ENCODE measurements at regions not wholly inside any gene's neighbourhood (a gene's known extent, or its start where the extent isn't known, plus 50 kb on each side); places are given as distances from the start of the nearest gene placed in this dataset.
"Not testable (repeated sequence)": the region's sequence is repeated elsewhere in the genome, so short reads cannot be mapped to it uniquely, and the experiment has no call there.

DNA sequence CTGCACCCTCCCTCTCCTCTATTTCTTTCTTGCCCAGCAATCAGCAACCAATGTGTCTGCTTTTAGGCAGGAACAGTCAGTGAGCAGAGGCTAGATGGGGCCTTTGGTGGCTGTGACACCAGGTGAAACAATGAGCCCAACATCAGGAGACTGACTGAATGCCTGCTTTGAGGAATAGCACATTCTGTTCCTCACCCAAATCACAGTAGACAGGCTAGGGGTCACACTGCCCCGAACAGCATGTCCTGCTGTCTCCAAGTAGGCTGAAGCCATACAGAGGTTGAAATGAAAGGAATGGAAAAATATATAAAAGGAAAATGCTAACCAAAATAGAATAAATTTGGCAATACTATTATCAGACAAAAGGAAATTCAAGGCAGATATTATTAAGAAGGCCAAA is 122.5 kb upstream of the GDNF start:
- DNase-seq (ENCODE audit: low read depth): no peak

DNA sequence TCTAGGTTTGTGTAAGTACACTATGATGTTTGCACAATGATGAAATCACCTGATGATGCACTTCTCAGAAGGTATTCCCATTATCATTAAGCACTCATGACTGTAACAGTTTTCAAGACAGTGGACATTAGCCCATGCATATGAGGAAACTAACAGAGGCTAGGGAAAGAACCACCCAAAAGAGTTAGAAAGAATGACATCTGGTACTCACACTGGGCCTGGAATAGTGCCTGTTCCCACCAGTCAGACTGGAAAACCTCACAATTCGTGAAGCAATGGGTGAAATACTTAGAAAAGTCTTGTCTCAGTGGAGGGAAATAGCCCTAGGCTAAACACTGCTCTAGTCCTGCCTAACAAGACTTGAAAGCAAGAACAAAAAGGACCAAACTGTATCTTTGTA is 117.4 kb upstream of the GDNF start:
- no peak for DNase-seq (ENCODE audit: low read depth)

DNA sequence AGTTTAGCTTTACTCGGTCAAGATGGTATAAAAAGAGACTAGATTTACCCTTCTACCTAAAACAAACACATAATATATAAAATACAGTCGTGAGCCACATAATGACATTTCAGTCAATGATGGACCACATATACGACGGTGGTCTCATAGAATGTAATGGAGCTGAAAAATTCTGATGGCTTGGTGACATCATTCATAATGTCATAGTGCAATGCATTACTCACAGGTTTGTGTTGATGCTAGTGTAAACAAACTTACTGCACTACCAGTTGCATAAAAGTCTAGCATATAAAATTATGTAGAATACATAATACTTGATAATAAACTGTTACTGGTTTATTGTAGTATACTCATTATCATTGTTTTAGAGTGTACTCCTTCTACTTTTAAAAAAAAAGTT is 115.9 kb upstream of the GDNF start:
- no peak for DNase-seq (ENCODE audit: low read depth)

GRCh38 chr5:37954561-37954960 is 114.7 kb upstream of the GDNF start:
- DNase-seq (ENCODE audit: low read depth): no peak

DNA sequence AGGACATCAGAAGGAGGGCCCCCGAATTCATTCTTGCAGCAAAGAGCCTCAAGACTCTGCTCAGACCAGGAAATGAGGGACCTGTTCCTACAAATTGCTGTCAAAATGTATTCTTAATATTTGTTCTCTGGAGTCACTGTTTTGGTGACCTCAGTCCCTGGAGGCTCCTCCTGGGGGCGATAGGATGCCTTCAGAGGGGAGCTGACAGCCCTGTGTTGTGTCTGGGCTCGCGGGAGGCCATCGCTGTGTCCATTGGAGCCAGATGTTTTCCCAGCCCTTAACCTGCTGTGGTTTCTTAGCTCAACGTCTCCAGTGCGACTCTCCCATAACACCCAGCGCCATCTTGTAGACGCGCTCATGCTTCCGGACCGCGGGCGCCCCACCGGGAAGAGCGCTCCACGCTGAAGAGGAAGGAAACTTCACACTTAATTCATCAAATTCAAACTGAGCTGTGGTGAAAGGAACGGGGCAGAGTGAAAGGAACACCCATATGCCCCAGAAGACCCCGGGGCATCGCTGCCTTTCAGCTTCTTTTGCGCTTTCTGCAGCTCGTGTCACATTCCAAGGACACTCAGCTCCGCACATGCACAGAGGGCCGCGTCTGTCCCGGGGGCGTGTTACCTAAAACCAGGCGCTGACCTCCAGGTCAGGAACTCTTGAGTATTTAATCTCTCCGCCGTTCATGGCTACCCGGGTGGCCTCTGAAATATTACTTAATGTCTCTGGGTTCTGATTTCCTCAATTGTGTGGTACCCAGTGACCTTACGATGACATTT is 112.3 kb upstream of the GDNF start:
- no peak for DNase-seq (ENCODE audit: low read depth)

- no peak for DNase-seq (ENCODE audit: low read depth)
Measured at GRCh38 chr5:37950436-37950835, 110.6 kb upstream of the GDNF start.

- no peak for DNase-seq (ENCODE audit: low read depth)
Measured at GRCh38 chr5:37945446-37945845, 105.6 kb upstream of the GDNF start.

GRCh38 chr5:37943136-37943535 is 103.3 kb upstream of the GDNF start:
- DNase-seq (ENCODE audit: low read depth): not testable (repeated sequence)

GRCh38 chr5:37940931-37941623 is 101.2 kb upstream of the GDNF start:
- no peak for DNase-seq (ENCODE audit: low read depth)

DNA sequence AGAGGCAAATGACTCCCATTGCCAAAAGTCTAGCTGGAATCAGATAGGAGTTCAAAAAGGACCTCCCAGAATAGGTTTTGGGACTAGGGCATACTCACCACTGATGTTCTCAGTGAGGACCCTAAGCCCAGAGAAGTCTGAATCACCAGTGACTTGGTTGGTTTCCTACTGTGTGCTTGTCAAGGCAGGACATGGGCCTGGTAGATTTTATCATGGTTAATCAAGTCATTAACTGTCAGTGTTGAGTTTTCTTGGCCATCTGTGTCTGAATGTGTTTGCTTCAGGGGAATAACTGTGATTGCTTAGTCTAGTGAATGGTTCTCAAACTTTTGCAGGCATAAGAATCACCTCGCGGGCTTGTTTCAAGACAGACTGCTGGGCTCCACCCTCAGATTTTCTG is 99.0 kb upstream of the GDNF start:
- DNase-seq (ENCODE audit: low read depth): no peak

GRCh38 chr5:37938076-37938852 is 98.4 kb upstream of the GDNF start:
- DNase-seq (ENCODE audit: low read depth): no peak

DNA sequence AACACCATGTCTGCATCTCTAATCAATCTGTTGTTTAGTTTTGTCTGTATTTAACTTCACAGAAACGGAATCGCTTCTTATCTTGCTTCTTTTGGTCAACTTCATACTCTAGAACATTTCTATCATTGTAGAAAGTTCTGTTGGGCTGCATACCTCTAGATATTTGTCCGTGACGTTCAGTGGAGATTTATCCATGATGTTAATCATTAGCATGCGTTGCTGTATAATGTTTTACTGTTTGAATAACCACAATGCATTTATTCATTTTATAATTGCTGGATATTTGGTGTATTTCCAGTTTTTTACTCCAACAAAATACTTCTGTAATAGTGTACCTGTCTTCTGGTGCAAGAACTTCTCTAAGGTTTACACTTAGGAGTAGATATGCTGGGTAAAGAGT is 96.2 kb upstream of the GDNF start:
- no peak for DNase-seq (ENCODE audit: low read depth)

- no peak for DNase-seq (ENCODE audit: low read depth)
Measured at GRCh38 chr5:37933576-37933975, 93.7 kb upstream of the GDNF start.

DNA sequence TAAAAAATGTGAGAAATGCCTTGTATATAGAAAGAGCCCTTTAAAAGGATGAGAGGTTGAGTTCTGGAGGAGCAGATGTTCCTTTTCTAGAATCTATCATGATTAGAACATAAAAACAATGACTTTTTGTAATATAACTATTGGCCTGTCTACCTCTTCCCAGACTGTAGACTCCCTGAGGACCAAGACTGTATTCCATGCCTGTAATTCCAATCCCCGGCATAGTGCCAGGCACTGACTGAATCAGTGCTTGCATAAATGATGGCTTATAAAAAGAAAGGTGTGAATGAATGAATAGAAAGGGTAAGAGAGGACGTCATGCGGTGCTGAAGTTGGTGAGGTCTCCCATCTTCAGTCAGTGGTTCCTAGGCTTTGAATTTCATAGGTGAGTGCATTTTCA is 92.6 kb upstream of the GDNF start:
- DNase-seq (ENCODE audit: low read depth): no peak

DNA sequence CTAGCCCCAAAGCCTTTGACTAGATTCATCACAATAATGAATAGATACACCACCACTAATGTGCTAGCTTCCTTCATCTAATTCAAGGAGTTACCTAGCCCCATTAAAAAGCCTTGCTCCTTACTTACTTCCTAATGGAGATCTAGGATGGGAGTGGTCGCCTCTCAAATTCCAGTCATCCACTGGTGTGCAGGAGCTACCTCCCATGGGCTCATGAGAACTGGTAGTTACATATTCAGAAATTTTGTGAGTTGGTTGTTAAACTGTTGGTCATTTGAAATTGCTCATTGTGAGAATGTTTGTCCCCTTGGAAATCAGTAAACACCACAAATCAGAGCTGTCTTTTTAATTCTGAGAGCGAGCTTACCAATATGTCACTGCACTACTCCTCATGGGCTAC is 91.7 kb upstream of the GDNF start:
- DNase-seq (ENCODE audit: low read depth): no peak

DNA sequence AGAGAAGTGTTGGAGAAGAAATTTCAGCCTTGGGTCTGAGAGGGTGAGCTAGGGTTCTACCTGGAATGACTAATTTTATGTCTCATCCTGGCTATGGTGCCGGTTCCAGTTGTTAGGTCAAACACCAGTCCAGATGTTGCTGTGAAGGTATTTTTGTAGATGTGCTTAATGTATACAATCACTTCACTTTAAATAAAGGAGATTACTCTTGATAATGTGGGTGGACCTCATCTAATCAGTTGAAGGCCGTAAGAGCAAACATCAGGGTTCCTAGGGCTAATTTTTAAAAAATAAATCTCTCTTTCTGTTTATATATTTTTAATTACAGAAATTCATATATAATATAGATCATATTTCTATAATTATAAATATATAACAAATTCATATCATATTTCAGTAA is 90.5 kb upstream of the GDNF start:
- no peak for DNase-seq (ENCODE audit: low read depth)

- no peak for DNase-seq (ENCODE audit: low read depth)
Measured at GRCh38 chr5:37929791-37930190, 90.0 kb upstream of the GDNF start.

- not testable (repeated sequence) for DNase-seq (ENCODE audit: low read depth)
Measured at GRCh38 chr5:37927753-37928152, 87.9 kb upstream of the GDNF start.

DNA sequence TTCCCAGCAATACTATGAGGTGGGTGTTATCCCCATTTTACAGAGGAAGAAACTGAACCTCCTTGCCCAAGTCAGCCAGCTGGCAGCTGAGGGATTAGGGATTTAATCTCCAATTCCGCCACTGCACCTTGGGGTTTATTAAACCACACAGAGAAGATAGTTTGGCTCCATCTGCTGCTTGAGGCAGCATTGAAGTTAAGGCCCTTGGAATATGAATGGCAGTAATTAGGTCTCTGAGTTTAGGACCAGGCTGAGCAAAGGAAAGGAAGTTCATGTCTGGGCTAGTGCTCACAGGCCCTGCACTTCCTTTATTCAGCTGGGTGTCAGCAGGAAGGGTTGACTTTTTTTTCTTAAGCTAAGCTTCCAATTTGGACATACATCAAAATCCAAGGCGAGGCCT is 86.9 kb upstream of the GDNF start:
- DNase-seq (ENCODE audit: low read depth): no peak

- DNase-seq (ENCODE audit: low read depth): no peak
Measured at GRCh38 chr5:37921452-37921851, 81.6 kb upstream of the GDNF start.

GRCh38 chr5:37918424-37918823 is 78.6 kb upstream of the GDNF start:
- no peak for DNase-seq (ENCODE audit: low read depth)

GRCh38 chr5:37916525-37916924 is 76.7 kb upstream of the GDNF start:
- no peak for DNase-seq (ENCODE audit: low read depth)

DNA sequence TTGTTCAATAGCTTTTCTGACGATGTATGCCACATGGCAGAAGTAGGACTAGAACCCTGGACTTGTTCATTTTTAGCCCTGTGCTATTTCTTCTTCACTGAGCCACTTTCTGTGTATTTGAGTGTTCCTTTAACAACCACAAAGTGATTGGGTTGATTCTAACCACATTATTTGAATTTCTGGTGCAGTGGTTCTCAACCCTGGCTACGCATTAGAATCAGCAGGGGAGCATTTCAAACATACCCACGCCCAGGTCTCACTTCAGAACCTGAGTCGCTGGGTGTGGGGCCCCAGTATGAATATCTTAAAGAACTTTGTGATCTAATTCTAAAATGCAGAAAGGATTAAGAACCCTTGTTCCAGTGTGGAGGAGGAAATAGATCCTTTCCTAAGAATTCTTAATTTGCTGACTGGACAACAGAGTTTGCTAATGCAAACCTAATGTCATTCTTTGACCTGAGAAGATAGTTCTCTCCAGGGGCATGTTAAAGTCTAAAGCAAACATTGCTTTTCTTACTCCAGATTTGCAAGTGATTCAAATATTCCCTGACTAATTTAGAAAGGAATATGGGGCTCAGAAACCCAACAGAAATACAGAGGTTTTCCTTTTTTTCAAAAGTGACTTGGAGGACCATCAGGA is 75.4 kb upstream of the GDNF start:
- no peak for DNase-seq (ENCODE audit: low read depth)
